Bone marrow (tissue), 2 donors: ENCODE measurements at regions not wholly inside any gene's neighbourhood (a gene's known extent, or its start where the extent isn't known, plus 50 kb on each side); places are given as distances from the start of the nearest gene placed in this dataset.

Source experiments
- DNase-seq, 2 donors: peaks; one replicate each; lab custom pipeline; 2025; lab: John Stamatoyannopoulos, UW

DNA sequence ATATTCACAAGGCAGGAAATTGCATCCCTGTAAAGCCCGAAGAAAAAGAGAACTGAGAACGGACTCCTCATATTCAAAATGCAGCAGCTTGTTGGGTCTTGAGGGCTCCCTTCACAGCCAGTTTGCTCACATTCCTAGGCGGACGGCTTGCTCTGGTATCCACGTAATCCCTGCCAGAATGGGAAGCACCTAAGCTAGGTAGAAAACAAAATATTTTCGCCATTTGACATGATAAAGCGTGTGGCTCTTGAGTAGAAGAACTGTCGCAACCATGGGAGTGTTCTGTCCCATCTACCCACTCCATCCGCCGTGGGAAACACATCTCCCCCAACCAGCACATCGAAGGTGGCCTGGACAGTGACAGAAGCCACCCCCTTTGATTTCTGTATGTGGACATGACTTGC lies 183.1 kb downstream of the GAS1 start:
- DNase-seq: no peak

DNA sequence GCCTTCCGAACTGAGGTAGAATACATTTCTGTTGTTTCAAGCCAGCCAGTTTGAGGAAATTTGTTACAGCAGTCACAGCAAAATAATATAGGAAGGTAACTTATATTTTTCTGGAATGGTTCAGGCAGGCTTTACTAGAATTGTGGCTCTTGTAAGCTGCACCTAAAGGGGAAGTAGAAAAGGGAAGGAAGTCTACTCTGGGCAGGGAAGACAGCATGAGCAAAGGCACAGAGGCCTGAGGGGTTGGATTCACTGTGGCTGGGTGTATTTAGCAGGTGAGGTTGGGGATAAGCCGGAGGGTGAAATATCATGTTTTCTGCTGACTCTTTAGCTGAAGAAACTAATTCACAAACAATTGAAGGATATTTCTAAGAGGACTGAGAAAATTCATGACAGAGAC lies 183.5 kb downstream of the GAS1 start:
- no peak for DNase-seq

DNA sequence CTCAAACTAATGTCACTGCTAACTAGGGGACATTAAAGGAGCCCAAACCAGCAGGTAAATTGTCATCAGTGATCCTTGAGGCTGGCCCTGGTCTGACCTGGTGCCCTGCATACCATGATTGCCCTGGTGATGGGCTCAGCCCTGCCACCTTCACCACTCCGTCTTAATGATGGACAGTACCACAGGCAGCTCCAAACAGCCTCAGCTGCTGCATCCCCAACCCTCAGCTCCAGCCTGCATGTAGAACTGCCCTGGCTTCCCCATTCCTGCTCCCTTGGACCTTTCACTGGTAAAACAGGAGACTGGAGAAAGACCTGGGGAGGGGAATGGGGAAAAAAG lies 190.0 kb downstream of the GAS1 start:
- no peak for DNase-seq

DNA sequence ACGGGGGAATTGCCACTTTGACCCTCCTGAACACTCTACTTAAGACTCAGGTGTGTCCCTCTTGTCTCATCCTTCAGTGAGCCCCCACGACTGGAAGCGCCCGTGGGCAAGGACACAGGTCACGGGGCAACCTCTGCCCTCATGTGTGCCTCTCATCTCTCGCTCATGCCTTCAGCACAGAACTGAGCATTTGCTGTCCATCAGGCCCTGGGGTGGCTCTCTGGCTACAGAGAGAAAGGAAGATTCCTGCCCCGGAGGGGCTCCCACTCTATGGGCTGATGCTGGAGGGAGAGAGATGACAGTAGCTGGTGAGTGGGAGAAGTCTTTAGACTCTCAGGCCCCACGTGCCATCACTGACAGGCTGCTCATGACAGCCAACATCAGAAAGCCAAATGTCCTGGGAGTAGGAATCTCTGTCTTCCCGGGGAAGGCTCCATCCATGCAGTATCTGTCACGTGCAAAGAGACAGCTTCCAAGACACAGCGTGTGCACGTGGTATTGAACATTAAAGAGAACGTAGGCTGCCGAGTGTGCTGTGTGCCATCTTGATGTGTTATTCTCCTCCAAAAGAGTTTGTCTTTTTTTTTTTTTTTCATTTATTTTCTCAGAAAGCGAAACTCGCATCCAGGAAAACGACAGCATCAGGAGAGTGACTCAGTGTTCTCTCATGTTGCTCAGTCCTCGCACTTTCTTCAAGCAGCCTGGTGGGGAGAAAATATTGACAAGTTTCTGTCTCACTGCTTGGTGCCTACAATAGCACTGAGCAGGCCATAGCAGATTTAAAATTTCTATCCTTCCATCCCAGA lies 190.5 kb downstream of the GAS1 start:
- no peak for DNase-seq

GRCh38 chr9:86755561-86755941 lies 191.8 kb downstream of the GAS1 start:
- DNase-seq: no peak

DNA sequence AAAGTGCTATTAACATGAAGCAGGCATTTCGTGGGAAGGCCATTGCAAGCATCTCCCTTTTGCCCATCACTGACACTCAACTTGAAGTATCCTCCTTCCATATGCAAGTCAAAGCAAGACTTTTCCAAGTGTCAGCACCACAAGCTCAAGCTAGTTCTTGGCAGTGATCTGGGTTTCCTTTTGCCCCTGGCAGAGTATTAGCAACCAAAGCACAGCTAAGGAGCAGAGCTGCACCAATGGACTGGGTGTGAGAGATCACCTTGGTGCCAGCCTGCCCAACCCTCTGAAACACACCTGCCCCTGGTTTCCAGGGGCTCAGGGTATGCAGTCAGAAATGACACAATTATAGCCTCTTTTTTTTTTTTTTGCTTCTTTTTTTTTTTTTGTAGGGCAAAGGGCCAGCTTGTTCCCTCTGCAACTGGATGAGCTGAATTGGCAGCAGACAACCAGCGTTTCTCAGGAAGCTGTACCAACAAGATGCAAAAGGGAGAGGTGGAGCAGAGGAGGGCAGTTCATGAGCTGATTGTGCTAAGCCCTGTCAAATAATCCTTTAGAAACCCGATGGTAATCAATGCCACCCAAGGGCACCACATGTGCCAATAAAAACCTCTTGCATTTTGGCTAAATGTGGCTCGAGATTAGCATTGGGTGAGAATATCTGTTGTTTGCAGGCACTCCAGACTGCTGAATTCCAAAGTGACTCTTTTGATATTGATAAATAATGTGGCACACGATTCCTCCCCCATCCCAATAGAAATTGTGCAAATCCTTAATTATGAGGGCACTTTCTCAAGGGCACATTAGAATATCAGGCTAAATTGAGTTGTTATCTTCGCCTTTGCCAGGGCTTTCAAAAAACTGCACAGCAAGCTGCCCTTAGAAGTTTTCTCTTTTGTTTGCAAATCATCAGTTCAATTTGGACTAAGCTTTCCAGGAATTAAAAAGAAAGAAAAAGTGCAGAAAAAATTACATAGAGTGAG lies 192.4 kb downstream of the GAS1 start:
- no peak for DNase-seq

GRCh38 chr9:86753836-86754235 lies 193.5 kb downstream of the GAS1 start:
- no peak for DNase-seq

GRCh38 chr9:86752733-86753132 lies 194.6 kb downstream of the GAS1 start:
- DNase-seq: no peak

DNA sequence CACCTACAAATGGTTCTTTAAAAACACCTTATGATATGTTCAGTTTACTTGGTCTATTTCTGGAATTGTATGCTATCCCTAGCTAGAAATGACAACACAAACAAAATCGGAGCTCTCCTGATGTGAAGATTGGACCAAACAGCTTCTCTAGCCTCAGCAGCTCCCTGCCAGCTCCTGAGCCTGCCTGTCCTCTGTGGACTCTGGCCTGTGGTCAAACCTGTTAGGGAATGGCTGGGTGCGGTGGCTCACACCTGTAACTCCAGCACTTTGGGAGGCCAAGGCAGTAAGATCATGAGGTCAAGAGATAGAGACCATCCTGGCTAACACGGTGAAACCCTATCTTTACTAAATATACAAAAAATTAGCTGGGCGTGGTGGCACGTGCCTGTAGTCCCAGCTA lies 195.3 kb downstream of the GAS1 start:
- DNase-seq: no peak

GRCh38 chr9:86751207-86751606 lies 196.1 kb downstream of the GAS1 start:
- DNase-seq: no peak

DNA sequence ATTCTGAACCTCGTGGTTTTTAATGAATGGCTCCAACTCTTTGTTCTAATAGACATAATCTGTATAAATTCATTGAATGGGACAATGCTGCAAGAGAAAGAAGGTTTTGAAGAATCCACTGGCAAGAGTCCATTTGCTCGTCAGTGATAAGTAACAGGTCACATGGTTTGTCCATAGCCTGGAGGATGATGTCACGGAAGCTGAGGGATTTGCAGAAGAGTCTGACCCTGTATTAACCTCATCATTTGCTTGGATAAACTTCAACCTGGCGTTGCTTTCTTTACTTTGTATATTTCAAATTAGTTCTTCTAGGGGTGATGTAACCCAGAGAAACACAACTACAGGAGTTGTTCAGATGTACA lies 197.4 kb downstream of the GAS1 start:
- DNase-seq: no peak

- no peak for DNase-seq
These were observed 198.0 kb downstream of the GAS1 start for GRCh38 chr9:86749161-86749893.

DNA sequence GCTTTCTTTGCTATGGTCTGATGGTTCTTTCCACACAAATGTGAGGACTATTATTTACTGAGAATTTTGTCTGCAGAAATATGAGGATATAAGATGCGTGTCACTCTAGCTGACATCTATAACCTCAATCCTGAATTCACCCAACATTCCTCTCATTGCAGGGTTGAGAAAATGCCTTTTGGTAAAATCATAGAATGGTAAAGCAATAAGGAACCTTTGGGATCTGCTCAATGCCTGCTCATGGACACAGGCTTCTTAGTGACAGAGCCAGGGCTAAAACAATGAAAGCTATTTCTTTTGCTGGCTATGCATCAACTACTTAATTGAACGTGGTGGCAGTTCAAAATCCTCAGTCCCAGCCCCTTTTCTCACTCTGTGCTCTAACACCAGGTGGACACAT lies 199.6 kb downstream of the GAS1 start:
- no peak for DNase-seq

DNA sequence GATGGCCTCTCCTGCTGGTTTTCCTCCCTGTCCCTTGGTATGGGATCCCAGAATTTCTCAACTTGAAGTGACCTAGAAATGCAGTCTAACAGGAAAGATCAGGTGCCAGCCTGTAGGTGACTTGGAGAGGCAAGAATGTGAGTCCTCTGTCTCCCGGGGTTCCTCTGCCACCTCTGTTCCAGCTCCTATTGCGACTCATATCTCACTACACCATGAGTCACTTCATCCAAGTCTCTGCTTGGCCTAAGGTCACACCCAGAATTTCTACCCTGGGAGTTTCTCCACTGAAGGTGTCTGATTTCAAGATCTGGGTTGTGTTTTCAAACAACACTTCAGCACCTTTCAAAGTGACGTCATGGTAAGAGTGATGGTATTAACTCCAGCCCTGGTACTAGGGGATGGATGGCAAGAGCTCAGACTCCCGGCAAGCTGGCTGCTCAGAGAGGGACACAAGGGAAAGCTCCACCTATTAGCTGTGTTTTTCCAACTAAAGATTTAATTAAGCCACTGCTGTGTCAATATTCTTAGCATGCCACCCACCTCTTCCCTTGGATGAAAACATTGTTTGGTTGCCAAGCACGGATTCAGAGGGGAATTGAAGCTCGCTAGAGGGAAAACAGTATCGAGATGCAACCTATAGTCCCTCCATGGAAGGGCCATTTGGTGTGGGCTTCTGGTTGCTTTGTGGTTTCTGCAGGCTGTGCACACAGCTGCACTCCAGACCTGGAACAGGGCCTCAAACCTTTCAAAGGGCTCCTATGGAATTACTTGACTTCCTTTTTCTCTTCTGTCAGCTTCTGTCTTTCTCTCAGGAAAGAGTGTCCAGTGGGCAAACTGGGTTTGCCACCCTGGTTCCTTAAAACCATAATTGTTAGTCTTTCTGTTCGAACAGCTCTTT lies 205.7 kb downstream of the GAS1 start:
- DNase-seq: no peak

DNA sequence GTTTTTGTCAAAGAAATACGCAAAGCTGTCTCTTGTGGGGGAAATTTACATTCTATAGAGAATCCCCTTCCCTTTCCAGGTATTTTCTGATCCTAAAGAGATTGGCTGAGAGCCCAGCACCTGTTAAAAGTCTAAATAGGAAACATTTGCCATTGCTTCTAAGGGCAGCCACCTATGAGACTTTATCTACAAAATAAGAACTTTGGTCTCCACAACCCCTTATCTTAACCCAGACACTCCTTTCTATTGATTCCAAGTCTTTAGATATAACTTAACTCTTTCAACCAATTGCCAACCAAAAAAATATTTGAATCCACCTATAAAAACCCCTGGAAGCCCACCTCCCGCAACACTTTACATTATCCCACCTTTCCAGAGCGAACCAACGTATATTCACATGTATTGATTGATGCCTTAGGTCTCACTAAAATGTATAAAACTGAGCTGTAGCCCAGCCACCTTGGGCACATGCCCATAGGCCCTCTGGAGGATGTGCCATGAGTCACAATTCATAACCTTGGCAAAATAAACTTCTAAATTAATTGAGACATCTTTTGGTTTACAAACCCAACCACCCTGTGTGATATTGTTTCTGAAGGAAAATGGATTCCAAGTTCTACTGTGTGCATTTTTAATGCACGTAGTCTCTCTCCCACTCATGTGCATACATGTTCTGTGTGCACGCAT lies 211.4 kb downstream of the GAS1 start:
- DNase-seq: no peak

DNA sequence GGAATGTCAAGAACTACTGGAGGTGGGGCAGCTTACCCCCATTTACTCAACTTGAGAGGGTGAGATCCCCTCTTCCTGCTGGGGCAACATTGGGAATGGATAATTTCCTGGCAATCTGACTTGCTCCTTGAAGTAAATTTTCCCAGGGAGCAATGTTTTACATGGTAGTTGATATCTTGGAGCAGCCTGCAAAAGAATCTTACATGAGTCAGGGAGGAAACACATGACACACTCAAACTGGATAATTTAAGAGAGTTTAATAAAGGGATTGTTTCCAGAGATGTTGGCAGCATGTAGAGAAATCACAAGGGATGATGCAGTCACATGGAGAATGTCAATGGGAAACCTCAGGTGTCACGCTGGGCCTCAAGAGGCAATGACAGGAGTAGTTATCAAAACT lies 212.5 kb downstream of the GAS1 start:
- DNase-seq: no peak

DNA sequence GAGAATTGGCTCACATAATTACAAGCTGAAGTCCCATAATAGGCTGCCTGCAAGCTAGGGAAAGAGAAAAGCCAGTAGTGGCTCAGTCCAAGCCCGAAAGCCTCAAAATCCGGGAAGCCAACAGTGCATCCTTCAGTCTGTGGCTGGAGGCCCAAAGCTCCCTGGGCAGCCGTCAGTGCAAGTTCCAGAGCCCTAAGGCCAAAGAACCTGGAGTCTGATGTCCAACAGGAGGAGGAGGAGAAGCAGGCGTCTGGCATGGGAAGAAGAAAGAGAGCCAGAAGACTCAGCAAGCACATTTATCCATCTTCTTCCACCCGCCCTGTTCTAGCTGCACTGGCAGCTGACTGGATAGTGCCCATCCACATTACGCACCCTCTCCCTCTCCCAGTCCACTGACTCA lies 213.4 kb downstream of the GAS1 start:
- no peak for DNase-seq

DNA sequence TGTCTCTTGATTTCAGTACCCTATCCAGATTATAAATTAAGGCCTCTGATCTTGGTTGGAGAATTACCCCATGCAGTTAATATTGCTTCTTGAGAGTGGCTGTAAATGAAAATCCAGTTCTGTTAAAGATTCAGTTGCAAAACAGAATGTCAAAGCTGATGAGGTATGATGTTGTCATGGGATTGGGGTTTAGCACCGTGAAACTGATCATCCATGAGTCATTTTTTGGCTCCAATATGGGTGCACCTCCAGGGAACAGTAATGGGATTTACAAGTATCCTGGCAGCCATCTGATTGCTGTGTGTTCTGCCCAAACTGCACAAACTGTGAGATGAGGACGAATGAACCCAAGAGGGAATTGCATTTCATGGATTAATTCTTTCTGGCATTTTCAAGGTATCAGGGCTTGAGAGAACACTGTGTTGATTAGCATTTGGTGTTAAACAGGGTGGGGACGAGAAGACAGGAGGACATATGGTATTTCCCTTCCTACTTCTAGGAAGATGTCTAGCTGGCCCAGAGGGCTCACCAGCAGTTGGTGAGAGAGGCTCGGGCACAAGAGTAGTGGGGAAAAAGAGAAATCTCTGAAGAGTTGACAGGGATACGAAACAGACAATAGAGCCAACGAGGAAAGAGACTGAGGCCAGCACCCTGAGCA lies 214.7 kb downstream of the GAS1 start:
- no peak for DNase-seq

- no peak for DNase-seq
These were observed 215.7 kb downstream of the GAS1 start for GRCh38 chr9:86731511-86732063.
